Stimulated activated CD4-positive, alpha-beta T cell treated with anti-CD3 and anti-CD28 coated beads, Interleukin-2, amount 100 ng/mL, for 4 hours (primary cell): ENCODE measurements at regions not wholly inside any gene's neighbourhood (a gene's known extent, or its start where the extent isn't known, plus 50 kb on each side); places are given as distances from the start of the nearest gene placed in this dataset.

Experiments
- DNase-seq: peaks from one replicate; pipeline ENCODE4 v3.0.0-alpha.2; 2020; ENCODE audit warnings: low read depth

- DNase-seq, result no peak
Observed at GRCh38 chr5:163360656-163361055, 76.7 kb upstream of the CCNG1 start.

GRCh38 chr5:163361450-163361849, 75.9 kb upstream of the CCNG1 start:
- no peak for DNase-seq

- DNase-seq, result no peak
Observed at GRCh38 chr5:163362840-163363371, 74.5 kb upstream of the CCNG1 start.

- no peak for DNase-seq
Observed at GRCh38 chr5:163363389-163363788, 74.0 kb upstream of the CCNG1 start.

GRCh38 chr5:163366757-163367156, 70.6 kb upstream of the CCNG1 start:
- DNase-seq, result no peak

- no peak for DNase-seq
Observed at GRCh38 chr5:163369776-163370385, 67.5 kb upstream of the CCNG1 start.

GRCh38 chr5:163373436-163374084, 63.8 kb upstream of the CCNG1 start:
- no peak for DNase-seq

GRCh38 chr5:163377982-163378381, 59.4 kb upstream of the CCNG1 start:
- no peak for DNase-seq

GRCh38 chr5:163379298-163380155, 57.9 kb upstream of the CCNG1 start:
- DNase-seq, result no peak

- DNase-seq, result no peak
Observed at GRCh38 chr5:163381832-163382231, 55.6 kb upstream of the CCNG1 start.

GRCh38 chr5:163383754-163384153, 53.6 kb upstream of the CCNG1 start:
- DNase-seq, result no peak

- DNase-seq, result no peak
Observed at GRCh38 chr5:163384669-163385068, 52.7 kb upstream of the CCNG1 start.

GRCh38 chr5:163385271-163385670, 52.1 kb upstream of the CCNG1 start:
- DNase-seq, result no peak

GRCh38 chr5:163385824-163386223, 51.6 kb upstream of the CCNG1 start:
- no peak for DNase-seq

GRCh38 chr5:163386352-163386751, 51.0 kb upstream of the CCNG1 start:
- DNase-seq, result no peak

- no peak for DNase-seq
Observed at GRCh38 chr5:163387589-163388343, 49.6 kb upstream of the CCNG1 start.
